GM12878 (cell line): ENCODE measurements at regions not wholly inside any gene's neighbourhood (a gene's known extent, or its start where the extent isn't known, plus 50 kb on each side); places are given as distances from the start of the nearest gene placed in this dataset.

ENCODE experiments used
- ATAC-seq: fragments of 200-7000 bp; cut with Tn5 transposase; 3 replicates; pipeline ENCODE4 v1.9.1; 2020; ENCODE audit warnings: mild to moderate bottlenecking, moderate library complexity
- BruUV-seq: library from RNA; stranded (reverse); fragments of 400-500 nt; replicated peaks from 2 replicates; lab custom pipeline; 2021; lab: Mats Ljungman, UMichigan
- CTCF ChIA-PET: fragments of 300-600 bp; sonication (Branson Sonifier 250); formaldehyde crosslinking; extraction: SDS; loops from one replicate; lab custom pipeline; 2021; ENCODE audit warnings: inconsistent platforms; lab: Yijun Ruan, JAX
- POLR2A ChIA-PET: fragments of 350-600 bp; formaldehyde crosslinking; extraction: SDS; loops from one replicate; lab custom pipeline; 2021; ENCODE audit warnings: inconsistent platforms; lab: Charles Lee
- RAD21 ChIA-PET: fragments of 300-600 bp; sonication (Branson Sonifier 250); formaldehyde crosslinking; loops from one replicate; lab custom pipeline; 2023; ENCODE audit warnings: antibody characterized with exemption; ENCODE audit not compliant: unreplicated experiment; lab: Charles Lee
- SMC1A ChIA-PET: fragments of 300-600 bp; sonication (Branson Sonifier 250); formaldehyde crosslinking; loops from one replicate; lab custom pipeline; 2023; ENCODE audit not compliant: unreplicated experiment, uncharacterized antibody; lab: Charles Lee
- DNase-seq: peaks from one replicate; pipeline ENCODE4 v3.0.0-alpha.2; 2011; ENCODE audit warnings: low read depth, low spot score
- FAIRE-seq: peaks from 3 replicates; lab custom pipeline; 2011; peaks lifted over from hg19 to GRCh38; lab: Jason Lieb, UNC
- H2AFZ ChIP-seq: 2 replicates; pipeline ENCODE4 v1.6.0; 2011; ENCODE audit warnings: low read depth, low read length, control low read depth; ENCODE audit not compliant: control insufficient read depth
- H3K27ac ChIP-seq: 2 replicates; pipeline ENCODE4 v1.5.1; 2011; ENCODE audit warnings: control low read depth; ENCODE audit not compliant: control insufficient read depth, insufficient read depth
- H3K27me3 ChIP-seq, 2 experiments: replicated peaks in 1 of 2; 2 replicates each; pipeline versions ENCODE4 v1.6.0 to v1.6.1; 2011; ENCODE audit warnings: low read length in 1 of 2; ENCODE audit not compliant: control insufficient read depth in 2 of 2, insufficient read depth in 2 of 2
- H3K36me3 ChIP-seq, 2 experiments: 2 replicates each; pipeline ENCODE4 v1.5.1; 2011; ENCODE audit warnings: low read length in 1 of 2; ENCODE audit not compliant: control insufficient read depth in 2 of 2, insufficient read depth in 2 of 2
- H3K4me1 ChIP-seq: 2 replicates; pipeline ENCODE4 v1.6.1; 2011; ENCODE audit warnings: mild to moderate bottlenecking, low read length, moderate library complexity, mixed read lengths; ENCODE audit not compliant: control insufficient read depth, insufficient read depth
- H3K4me2 ChIP-seq: 2 replicates; pipeline ENCODE4 v1.6.0; 2011; ENCODE audit warnings: control low read depth; ENCODE audit not compliant: control insufficient read depth, insufficient read depth
- H3K4me3 ChIP-seq: fragments of 200-600 bp; sonication (generic); 2 replicates; pipeline ENCODE4 v1.5.1; 2016
- H3K79me2 ChIP-seq: 2 replicates; pipeline ENCODE4 v1.6.0; 2011; ENCODE audit warnings: low read length; ENCODE audit not compliant: control insufficient read depth, insufficient read depth
- H3K9ac ChIP-seq: 2 replicates; pipeline ENCODE4 v1.8.0; 2011; ENCODE audit warnings: low read length, control low read depth, mixed read lengths; ENCODE audit not compliant: control insufficient read depth, insufficient read depth
- H3K9me3 ChIP-seq: replicated peaks from 3 replicates; pipeline ENCODE4 v1.5.1; 2011; ENCODE audit warnings: mild to moderate bottlenecking, low read length; ENCODE audit not compliant: control insufficient read depth, insufficient read depth
- H4K20me1 ChIP-seq: 2 replicates; pipeline ENCODE4 v1.6.0; 2011; ENCODE audit not compliant: control insufficient read depth, insufficient read depth
- GATAD2B ChIP-seq: fragments of 450-650 bp; conservative IDR thresholded peaks from 2 replicates; pipeline ENCODE4 v1.6.1; 2017; ENCODE audit warnings: low read depth, mild to moderate bottlenecking, moderate library complexity
- TAF1 ChIP-seq: IDR thresholded peaks from 2 replicates; pipeline ENCODE4 v1.6.1; 2011; ENCODE audit warnings: mild to moderate bottlenecking, low read depth, low read length, borderline replicate concordance
- WGBS: methylation state at CpG from one replicate; pipeline ENCODE4 v1.1.6; 2016; ENCODE audit warnings: low lambda C conversion rate; ENCODE audit not compliant: insufficient replicate concordance, insufficient coverage; ENCODE audit errors: missing lambda C conversion rate; 5-methylcytosine and 5-hydroxymethylcytosine counted together
- in situ Hi-C: fragments of 300-500 bp; cut with MboI; formaldehyde crosslinking; loops from 9 replicates; pipeline ENCODE4 v1.14.3; 2018; ENCODE audit warnings: mixed read lengths
- intact Hi-C: fragments of 100-400 bp; cut with micrococcal nuclease; formaldehyde crosslinking; loops from one replicate; pipeline ENCODE4 v1.14.2; 2022; ENCODE audit not compliant: unreplicated experiment
- TF ChIP-seq, protein P1 (sequence below): fragments of 450-650 bp; IDR thresholded peaks from 2 replicates; pipeline ENCODE4 v1.6.1; 2016; ENCODE audit warnings: mild to moderate bottlenecking
- TF ChIP-seq, protein P2 (sequence below): fragments of 450-650 bp; IDR thresholded peaks from 2 replicates; pipeline ENCODE4 v1.6.1; 2018; ENCODE audit warnings: mild to moderate bottlenecking, low read depth, moderate library complexity; ENCODE audit not compliant: partially characterized antibody

DNA sequence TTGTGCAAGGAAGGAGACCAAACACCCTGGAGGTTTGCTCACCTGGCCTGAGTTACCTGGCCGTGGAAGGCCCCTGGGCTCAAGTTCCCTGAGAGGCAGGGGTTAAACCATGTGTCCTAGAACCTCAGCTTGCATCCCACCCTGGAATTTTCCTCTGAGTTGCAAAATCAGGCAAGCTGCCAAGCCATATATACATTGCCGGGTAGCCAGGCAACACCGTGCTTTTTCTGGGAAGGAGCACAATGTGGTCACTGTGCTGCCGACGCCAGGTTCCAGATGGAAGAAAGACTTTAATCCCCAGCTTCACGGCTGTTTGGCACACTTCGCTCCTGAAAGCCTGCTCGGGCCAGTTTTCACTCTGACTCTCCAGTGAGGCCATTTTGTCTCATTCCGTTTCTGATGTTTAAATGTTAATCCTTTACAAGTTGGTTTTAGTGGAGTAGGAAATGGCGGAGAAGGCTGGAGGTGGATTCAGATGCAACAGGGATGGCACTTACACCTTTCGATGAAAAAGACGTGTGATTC lies 60.1 kb upstream of the PEG3 start:
- no peak overlapping the region for H3K27ac ChIP-seq
- SMC1A ChIA-PET: no interaction called here
- POLR2A ChIA-PET: no interaction called here
- RAD21 ChIA-PET: no interaction called here
- H3K79me2 ChIP-seq: no peaks in the 10 kb centered on the region
- no peaks in the 10 kb centered on the region for H3K36me3 ChIP-seq
- no peaks in the 10 kb centered on the region for H3K27me3 ChIP-seq
- CTCF ChIA-PET: no interaction called here
- WGBS: 44% methylated on average over 12 of the region's 12 CpGs
- no peak for TF ChIP-seq GATAD2B
- TF ChIP-seq, protein P1, sequence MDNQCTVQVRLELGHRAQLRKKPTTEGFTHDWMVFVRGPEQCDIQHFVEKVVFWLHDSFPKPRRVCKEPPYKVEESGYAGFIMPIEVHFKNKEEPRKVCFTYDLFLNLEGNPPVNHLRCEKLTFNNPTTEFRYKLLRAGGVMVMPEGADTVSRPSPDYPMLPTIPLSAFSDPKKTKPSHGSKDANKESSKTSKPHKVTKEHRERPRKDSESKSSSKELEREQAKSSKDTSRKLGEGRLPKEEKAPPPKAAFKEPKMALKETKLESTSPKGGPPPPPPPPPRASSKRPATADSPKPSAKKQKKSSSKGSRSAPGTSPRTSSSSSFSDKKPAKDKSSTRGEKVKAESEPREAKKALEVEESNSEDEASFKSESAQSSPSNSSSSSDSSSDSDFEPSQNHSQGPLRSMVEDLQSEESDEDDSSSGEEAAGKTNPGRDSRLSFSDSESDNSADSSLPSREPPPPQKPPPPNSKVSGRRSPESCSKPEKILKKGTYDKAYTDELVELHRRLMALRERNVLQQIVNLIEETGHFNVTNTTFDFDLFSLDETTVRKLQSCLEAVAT: no peak
- TF ChIP-seq TAF1: no peak
- TF ChIP-seq, protein P2, sequence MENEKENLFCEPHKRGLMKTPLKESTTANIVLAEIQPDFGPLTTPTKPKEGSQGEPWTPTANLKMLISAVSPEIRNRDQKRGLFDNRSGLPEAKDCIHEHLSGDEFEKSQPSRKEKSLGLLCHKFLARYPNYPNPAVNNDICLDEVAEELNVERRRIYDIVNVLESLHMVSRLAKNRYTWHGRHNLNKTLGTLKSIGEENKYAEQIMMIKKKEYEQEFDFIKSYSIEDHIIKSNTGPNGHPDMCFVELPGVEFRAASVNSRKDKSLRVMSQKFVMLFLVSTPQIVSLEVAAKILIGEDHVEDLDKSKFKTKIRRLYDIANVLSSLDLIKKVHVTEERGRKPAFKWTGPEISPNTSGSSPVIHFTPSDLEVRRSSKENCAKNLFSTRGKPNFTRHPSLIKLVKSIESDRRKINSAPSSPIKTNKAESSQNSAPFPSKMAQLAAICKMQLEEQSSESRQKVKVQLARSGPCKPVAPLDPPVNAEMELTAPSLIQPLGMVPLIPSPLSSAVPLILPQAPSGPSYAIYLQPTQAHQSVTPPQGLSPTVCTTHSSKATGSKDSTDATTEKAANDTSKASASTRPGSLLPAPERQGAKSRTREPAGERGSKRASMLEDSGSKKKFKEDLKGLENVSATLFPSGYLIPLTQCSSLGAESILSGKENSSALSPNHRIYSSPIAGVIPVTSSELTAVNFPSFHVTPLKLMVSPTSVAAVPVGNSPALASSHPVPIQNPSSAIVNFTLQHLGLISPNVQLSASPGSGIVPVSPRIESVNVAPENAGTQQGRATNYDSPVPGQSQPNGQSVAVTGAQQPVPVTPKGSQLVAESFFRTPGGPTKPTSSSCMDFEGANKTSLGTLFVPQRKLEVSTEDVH: no peak
- FAIRE-seq (no peak), ATAC-seq (no peak), DNase-seq (no peak)
- intact Hi-C loops (no loop called here), in situ Hi-C loops (no loop called here)
- BruUV-seq: no TSS peak
- H3K9ac ChIP-seq: no peak overlapping the region
- no peak overlapping the region for H3K4me3 ChIP-seq
- H4K20me1 ChIP-seq: no peaks in the 10 kb centered on the region
- no peaks in the 10 kb centered on the region for H3K4me1 ChIP-seq
- H3K9me3 ChIP-seq: peaks cover 1% of the 10 kb centered on the region; the same call in 1 of the 3 replicates
- no peak overlapping the region for H2AFZ ChIP-seq
- H3K4me2 ChIP-seq: no peak overlapping the region
